Hematopoietic multipotent progenitor cell treated with erythropoietin and hydrocortisone succinate and interleukin-3 and kit ligand, for 6 days (in vitro differentiated cells): ENCODE measurements at regions not wholly inside any gene's neighbourhood (a gene's known extent, or its start where the extent isn't known, plus 50 kb on each side); places are given as distances from the start of the nearest gene placed in this dataset.
"Not testable (repeated sequence)": the region's sequence is repeated elsewhere in the genome, so short reads cannot be mapped to it uniquely, and the experiment has no call there.

Experiments used
- DNase-seq: peaks from one replicate; pipeline ENCODE4 v3.0.0-alpha.2; 2015

- DNase-seq, result not testable (repeated sequence)
These were observed 106.0 kb downstream of the SPATA18 start for GRCh38 chr4:52157071-52157470.

DNA sequence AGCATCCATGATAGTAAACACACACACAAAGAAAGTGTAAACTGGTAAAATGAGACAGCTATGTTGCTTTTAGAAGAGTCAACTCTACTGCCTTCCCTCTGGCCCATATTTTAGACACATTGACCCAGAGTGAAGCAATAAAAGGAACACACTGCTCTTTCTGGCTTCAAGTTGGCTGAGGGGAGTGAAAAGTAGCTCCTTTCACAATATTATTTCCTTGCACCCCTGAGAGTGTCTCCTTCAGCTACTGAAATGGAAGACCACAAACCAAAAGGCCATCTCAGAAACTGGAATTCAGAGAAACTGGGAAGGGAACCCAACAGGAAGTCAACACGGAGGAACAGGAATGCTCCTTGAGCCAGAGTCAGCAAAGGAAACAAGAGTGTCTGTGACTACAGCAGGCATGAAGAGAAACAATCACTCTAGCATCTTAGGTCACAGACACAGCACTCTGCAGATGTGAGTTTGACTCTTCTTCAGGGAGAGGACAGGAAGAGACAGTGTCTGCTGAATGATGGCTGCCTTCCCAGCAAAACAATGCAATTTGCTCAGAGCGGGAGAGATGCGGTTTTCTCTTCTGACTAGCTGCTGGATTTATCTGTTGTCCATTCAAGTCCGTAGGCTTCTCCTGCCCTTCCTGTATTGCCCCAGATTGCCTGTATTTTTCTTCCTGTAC, 106.7 kb downstream of the SPATA18 start:
- no peak for DNase-seq

DNA sequence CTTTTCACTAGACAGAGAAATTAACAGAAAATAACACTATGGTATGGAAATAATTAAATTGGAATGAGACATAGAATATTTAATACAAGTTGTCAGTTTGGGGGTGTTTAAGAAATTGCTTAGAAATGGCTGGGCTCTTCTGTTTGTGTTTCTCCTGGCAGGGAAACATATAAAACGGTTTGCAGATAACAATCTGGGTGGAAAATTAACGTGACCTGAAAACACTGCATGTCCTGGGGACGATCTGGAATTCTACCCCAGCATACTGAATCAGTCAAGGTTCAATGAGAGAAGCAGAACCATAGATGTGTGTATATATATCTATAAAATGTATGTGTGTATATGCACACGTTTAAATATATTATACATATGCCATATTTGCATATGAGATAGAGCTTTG, 109.8 kb downstream of the SPATA18 start:
- DNase-seq, result no peak

DNA sequence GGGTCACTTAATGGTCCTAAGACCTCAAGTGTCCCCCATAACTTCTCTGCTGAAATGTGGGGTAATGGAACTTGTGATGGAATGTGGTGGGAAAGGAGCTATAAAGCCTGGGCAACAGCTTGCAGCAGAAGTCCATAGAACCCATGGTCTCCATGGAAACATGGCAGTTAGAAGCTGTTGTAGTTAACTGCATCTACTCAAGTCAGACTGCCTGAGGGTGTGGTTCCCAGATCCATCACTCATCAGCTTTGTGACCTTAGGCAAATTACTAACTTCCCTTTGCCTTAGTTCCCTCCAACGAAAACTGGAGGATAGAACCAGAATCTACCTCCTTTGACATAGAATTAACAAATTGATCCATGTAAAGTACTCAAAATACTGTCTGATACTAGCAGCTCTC, 113.0 kb downstream of the SPATA18 start:
- DNase-seq, result no peak

DNA sequence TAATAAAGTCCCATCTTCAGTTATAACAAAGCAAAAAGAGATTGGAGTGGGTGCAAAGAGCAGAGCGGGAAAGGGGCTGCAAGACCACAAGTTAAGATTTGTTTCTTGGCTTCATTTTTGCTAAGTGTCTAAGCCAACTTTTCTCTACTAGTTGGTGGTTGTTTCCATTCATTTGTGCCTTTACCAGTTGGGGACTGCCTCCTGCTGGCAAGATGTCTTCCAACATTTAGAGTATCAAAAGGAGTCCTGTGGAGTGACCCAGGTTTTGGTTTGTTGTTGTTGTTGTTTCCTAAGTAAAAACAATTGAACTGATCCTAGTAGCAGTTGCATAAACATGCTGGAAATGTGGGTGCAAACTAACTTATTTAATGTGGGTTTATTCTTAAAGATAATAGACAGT, 121.1 kb downstream of the SPATA18 start:
- DNase-seq, result no peak

DNA sequence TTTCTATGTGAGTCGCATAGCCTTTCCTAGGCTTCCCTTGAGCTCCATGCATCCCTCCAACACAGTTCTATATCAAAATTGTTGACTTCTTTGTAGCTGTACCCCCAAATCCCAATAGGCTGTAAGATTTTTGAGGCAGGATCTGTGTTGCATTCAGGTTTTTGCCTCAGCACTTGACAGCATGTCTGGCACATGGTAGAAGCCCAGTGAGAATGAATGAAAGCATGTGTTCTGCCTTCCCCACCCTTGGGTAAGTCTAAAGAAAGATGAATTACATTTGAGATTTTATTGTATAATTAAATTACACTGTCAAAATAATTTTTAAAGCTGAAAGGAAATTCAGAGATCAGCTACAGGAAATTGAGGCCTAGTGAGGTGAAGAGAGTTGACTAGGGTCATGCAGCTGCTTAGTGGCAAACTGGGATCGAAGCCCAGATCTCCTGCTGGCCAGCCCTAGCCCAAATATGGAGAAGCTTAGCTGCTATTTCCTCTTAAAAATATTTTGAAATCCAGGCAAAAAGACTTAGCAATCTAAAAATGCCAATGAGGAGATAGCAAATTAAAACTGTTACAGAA, 122.5 kb downstream of the SPATA18 start:
- DNase-seq, result no peak

- no peak for DNase-seq
These were observed 136.5 kb downstream of the SPATA18 start for GRCh38 chr4:52187603-52188002.

DNA sequence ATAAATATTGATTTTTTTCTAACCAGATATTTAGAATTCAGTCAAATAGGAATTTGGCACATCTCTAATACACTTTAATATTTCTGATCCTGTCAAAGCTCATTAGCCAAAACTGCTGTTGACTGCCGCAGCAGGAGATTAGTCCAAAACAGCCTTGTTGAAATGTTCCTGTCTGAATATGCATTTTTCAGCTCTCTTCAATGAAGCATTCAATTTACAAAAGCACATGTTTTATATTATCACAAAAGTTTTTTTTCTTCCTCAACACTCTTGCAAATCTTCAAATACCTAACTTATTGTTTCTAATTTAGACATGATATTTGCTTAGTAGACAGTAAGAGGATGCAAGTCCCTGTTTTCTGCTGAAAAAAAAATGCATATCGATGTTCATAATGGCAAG, 140.9 kb downstream of the SPATA18 start:
- no peak for DNase-seq

GRCh38 chr4:52192721-52193135, 141.6 kb downstream of the SPATA18 start:
- no peak for DNase-seq

- no peak for DNase-seq
These were observed 144.8 kb downstream of the SPATA18 start for GRCh38 chr4:52195869-52196268.

DNA sequence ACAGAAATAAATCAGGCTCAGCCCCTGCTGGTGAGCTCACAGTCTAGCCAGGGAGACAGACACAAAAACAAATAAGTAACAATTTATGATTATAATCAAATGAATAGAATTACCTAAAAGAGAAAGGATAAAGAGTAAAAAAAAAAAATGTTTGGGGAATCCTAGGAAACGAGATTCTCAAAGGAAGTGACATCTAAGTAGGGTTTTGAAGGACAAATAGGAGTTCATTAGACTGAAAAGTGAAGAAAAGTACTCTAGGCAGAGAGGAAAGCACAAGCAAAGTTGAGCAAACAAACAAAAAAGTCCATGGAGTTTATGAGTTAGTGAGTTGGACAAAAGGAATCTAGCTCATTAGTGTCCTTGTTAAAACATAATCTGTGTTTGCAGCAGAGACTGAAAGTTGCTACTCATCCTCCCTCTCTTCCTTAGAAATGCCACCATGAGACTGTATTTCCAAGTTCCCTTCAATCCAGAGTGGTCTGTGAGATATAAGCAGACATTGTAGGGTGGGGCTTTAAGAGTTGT, 145.6 kb downstream of the SPATA18 start:
- DNase-seq, result no peak

- no peak for DNase-seq
These were observed 146.2 kb downstream of the SPATA18 start for GRCh38 chr4:52197306-52197705.

GRCh38 chr4:52198294-52198693, 147.2 kb downstream of the SPATA18 start:
- no peak for DNase-seq

- DNase-seq, result no peak
These were observed 148.7 kb downstream of the SPATA18 start for GRCh38 chr4:52199574-52200338.

DNA sequence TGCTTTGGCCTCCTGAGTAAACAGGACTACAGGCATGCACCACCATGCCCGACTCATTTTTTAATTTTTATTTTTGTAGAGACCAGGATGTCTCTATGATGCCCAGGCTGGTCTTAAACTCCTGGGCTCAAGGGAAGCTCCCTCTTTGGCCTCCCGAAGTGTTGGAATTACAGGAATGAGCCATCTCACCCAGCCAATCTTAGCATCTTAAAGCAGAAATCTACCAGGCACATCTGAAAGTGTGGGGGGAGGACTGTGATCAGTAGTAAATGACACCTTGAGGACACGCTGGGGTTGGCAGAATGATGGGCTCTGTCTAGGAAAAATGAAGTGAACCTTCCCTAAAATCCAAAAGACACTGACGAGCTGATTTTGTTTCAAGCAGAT, 149.2 kb downstream of the SPATA18 start:
- no peak for DNase-seq

DNA sequence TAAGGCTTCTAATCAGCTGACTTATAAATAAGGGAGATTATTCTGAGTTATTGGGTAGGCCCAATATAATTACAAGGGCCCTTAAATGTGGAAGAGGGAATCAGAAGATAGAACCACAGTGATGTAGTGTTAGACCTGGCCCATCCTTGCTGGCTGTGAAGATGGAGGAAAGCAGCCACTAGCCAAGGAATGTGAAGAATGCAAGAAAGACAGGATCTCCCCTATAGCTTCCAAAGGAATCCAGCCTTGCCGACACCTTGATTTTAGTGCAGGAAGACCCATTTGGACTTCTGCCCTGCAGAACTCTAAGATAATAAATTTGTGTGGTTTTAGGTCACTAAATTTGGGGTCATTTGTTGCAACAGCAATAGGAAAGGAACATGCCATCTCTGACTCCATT, 150.6 kb downstream of the SPATA18 start:
- no peak for DNase-seq

DNA sequence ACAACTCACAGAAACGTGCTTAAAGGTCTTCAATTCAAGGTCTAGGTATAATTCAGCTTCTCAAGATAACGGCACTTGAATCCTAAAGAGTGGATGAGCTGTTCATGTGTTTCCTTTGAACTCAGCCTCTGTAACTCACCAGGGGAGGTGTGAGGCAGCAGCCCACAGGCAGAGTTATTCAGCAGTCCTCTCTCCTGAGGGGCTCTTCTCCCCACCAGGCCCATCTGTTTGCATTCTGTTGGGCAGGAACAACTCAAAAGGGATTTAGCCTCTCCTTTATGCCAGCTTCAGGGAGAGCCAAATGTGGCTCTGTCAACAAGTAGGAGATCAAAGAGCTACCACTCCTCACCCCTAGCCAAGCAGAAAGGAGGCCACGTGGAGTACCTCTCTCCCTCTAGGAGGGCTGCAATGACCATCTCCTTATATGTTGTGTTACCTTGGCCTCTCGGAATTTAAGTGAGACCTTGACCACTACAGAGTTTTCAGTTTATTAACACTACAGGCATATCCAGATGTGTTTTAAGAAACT, 151.2 kb downstream of the SPATA18 start:
- DNase-seq, result no peak

DNA sequence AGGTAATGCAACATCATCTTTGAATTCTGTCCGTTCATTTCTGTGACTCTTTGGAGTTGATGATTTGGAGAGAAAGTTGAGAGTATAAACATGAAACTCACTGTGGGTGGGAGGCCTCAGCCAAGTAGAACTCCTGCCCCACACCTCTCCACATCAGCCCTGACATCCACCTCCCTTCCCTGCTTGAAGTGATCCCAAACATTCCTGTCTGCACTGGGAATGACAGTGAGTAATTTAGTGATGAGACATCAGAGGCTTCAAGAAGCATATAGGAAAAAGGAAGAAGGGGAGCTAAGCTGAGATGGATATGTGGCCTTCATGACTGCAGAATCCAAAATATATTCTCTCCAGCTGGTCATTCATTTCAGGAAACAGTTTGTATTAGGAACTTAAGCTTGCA, 151.8 kb downstream of the SPATA18 start:
- no peak for DNase-seq

DNA sequence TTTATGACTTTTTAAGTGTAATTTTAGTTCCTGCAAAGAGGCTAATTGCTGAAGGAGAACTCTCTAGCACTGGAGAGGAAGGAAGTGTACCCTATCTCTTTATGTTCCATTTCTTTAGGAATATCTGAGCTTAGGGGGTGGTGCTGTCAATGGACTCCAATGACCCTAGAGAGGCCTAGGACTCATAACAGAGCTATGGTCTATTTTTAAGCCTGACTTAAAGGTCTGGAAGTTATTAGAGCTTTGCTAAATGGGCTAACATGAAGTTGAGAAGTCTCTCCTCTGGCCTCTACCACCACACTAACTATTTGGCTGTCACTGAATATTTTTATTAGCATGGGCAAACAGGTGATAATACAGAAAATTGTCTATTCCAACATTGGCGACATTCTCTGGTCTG, 152.2 kb downstream of the SPATA18 start:
- no peak for DNase-seq

GRCh38 chr4:52204921-52205320, 153.8 kb downstream of the SPATA18 start:
- no peak for DNase-seq

- DNase-seq, result not testable (repeated sequence)
These were observed 156.0 kb downstream of the SPATA18 start for GRCh38 chr4:52207146-52207545.

GRCh38 chr4:52212702-52213101, 161.6 kb downstream of the SPATA18 start:
- DNase-seq, result no peak

DNA sequence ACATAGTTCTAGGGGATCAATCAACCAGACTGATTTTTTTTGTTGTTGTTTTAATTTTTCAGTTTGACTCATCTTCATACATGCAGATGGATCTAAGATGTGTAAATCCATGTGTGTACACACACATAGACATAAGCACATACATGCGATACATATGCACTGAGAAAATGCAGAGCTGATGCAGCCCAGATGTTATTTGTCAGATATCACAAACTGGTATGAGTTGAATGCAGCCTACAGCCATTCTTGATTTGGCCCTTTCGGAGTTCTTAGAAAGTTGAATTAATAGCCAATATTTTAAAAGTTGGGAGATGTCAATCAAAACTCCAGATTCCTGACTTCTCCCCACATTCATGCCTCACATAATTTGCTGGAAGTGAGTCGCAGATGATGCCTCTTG, 180.4 kb downstream of the SPATA18 start:
- no peak for DNase-seq
